OCI-LY7 (cell line): ENCODE measurements at regions not wholly inside any gene's neighbourhood (a gene's known extent, or its start where the extent isn't known, plus 50 kb on each side); places are given as distances from the start of the nearest gene placed in this dataset.

ENCODE experiments used
- BruUV-seq: library from RNA; stranded (reverse); fragments of 400-500 nt; replicated peaks from 2 replicates; lab custom pipeline; 2021; lab: Mats Ljungman, UMichigan
- CTCF ChIA-PET: fragments of 300-600 bp; sonication (Branson Sonifier 250); formaldehyde crosslinking; loops from one replicate; lab custom pipeline; 2022; ENCODE audit warnings: antibody characterized with exemption; ENCODE audit not compliant: unreplicated experiment; lab: Charles Lee
- POLR2A ChIA-PET: fragments of 300-600 bp; sonication (Branson Sonifier 250); formaldehyde crosslinking; loops from one replicate; lab custom pipeline; 2022; ENCODE audit warnings: antibody characterized with exemption; lab: Charles Lee
- DNase-seq: peaks from one replicate; pipeline ENCODE4 v3.0.0-alpha.2; 2015; ENCODE audit warnings: low spot score
- H2AFZ ChIP-seq: fragments of 200-600 bp; sonication (generic), shearing (Covaris generic); 2 replicates; pipeline ENCODE4 v1.6.1; 2014; ENCODE audit warnings: mild to moderate bottlenecking, antibody characterized with exemption, low read length, moderate library complexity
- H3K27ac ChIP-seq: fragments of 200-600 bp; sonication (generic); 2 replicates; pipeline ENCODE4 v1.5.1; 2014; ENCODE audit warnings: mixed run types, low read depth, mild to moderate bottlenecking, moderate library complexity, low read length, inconsistent platforms; ENCODE audit not compliant: poor library complexity, severe bottlenecking
- H3K36me3 ChIP-seq: fragments of 200-600 bp; sonication (generic); 2 replicates; pipeline ENCODE4 v1.6.1; 2014; ENCODE audit warnings: mild to moderate bottlenecking, antibody characterized with exemption, low read length, moderate library complexity, mixed read lengths; ENCODE audit not compliant: insufficient read depth
- H3K4me1 ChIP-seq: fragments of 200-600 bp; sonication (generic); 2 replicates; pipeline ENCODE4 v1.5.1; 2014; ENCODE audit warnings: mild to moderate bottlenecking, low read length; ENCODE audit not compliant: insufficient read depth, poor library complexity, severe bottlenecking
- H3K4me2 ChIP-seq: fragments of 200-600 bp; sonication (generic); 2 replicates; pipeline ENCODE4 v1.6.1; 2014; ENCODE audit warnings: mild to moderate bottlenecking, low read length
- H3K4me3 ChIP-seq: fragments of 200-600 bp; sonication (generic); 2 replicates; pipeline ENCODE4 v1.5.1; 2014; ENCODE audit warnings: mild to moderate bottlenecking, low read depth, low read length; ENCODE audit not compliant: poor library complexity, severe bottlenecking
- H3K79me2 ChIP-seq: fragments of 200-600 bp; sonication (generic); 2 replicates; pipeline ENCODE4 v1.6.1; 2016; ENCODE audit warnings: low read depth, mild to moderate bottlenecking, low read length, moderate library complexity, mixed read lengths; ENCODE audit not compliant: insufficient read depth
- H3K9me2 ChIP-seq: fragments of 200-600 bp; sonication (generic); 2 replicates; pipeline ENCODE4 v1.6.1; 2016; ENCODE audit warnings: mild to moderate bottlenecking, low read length, mixed read lengths; ENCODE audit not compliant: insufficient read depth
- H3K9me3 ChIP-seq: fragments of 200-600 bp; sonication (generic); 2 replicates; pipeline ENCODE4 v1.6.1; 2014; ENCODE audit warnings: mild to moderate bottlenecking, mixed run types, low read length, mixed read lengths
- H4K20me1 ChIP-seq: fragments of 200-600 bp; sonication (generic); 2 replicates; pipeline ENCODE4 v1.6.1; 2014; ENCODE audit warnings: mild to moderate bottlenecking, antibody characterized with exemption, low read length, moderate library complexity, mixed read lengths; ENCODE audit not compliant: insufficient read depth
- CTCF ChIP-seq: fragments of 200-600 bp; sonication (generic); conservative IDR thresholded peaks from 2 replicates; pipeline ENCODE4 v1.5.1; 2014; ENCODE audit warnings: mild to moderate bottlenecking, antibody characterized with exemption, low read length, moderate library complexity, mixed read lengths
- EZH2phosphoT487 ChIP-seq: fragments of 200-600 bp; sonication (generic); IDR thresholded peaks from 2 replicates; pipeline ENCODE4 v1.6.1; 2018; ENCODE audit warnings: low read depth, borderline replicate concordance, mild to moderate bottlenecking, mixed run types, antibody characterized with exemption, low read length, moderate library complexity, mixed read lengths
- intact Hi-C: fragments of 100-400 bp; cut with micrococcal nuclease; formaldehyde crosslinking; loops from one replicate; pipeline ENCODE4 v1.10.0; 2022; ENCODE audit not compliant: unreplicated experiment

GRCh38 chr4:141575884-141576283, 60.5 kb upstream of the IL15 start:
- no TSS peak for BruUV-seq
- ChIA-PET CTCF (no interaction called here), POLR2A (no interaction called here)
- DNase-seq = no peak
- Histone ChIP-seq H3K9me2 (no peaks in the 10 kb centered on the region), H3K9me3 (no peaks in the 10 kb centered on the region), H3K4me1 (no peaks in the 10 kb centered on the region), H3K36me3 (no peaks in the 10 kb centered on the region), H2AFZ (no peak overlapping the region), H3K4me2 (no peak overlapping the region), H4K20me1 (no peaks in the 10 kb centered on the region), H3K27ac (no peak overlapping the region), H3K4me3 (no peak overlapping the region), H3K79me2 (no peaks in the 10 kb centered on the region)
- intact Hi-C loops = no loop called here
- no peak for TF ChIP-seq EZH2phosphoT487
- no peak for TF ChIP-seq CTCF

DNA sequence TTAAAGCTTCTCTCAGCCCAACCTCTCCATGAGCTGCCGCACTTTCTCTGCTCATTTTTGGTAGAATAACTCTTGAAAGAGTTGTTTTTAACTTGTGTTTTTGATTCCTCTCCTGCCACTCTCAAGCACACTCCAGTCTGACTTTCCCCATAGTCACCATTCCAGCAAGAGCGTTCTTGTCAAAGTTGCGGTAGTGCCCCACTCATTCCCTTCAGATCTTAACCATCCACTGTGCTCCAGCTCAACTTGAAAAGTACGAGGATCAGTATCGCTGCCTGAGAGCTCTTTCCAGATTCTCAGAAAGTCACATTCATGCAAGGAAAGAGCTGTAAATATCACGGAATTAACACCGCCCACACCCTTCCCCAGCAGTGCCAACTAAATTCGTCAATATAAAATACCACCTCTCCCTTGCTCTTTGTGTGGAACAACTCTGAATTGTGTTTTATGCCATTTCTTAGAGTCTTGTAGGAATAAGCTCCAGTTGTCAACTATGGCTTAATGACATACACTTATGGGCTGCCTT, 59.7 kb upstream of the IL15 start:
- Histone ChIP-seq H3K4me2 (no peak overlapping the region), H3K79me2 (no peaks in the 10 kb centered on the region), H4K20me1 (no peaks in the 10 kb centered on the region), H3K9me3 (no peaks in the 10 kb centered on the region), H3K9me2 (no peaks in the 10 kb centered on the region), H3K27ac (no peak overlapping the region), H3K36me3 (no peaks in the 10 kb centered on the region), H3K4me3 (no peak overlapping the region), H3K4me1 (no peaks in the 10 kb centered on the region), H2AFZ (no peak overlapping the region)
- TF ChIP-seq EZH2phosphoT487 (no peak), CTCF (no peak)
- intact Hi-C loops = no loop called here
- CTCF ChIA-PET = no interaction called here
- DNase-seq = no peak
- POLR2A ChIA-PET = interaction anchor here (0.6 kb wide), 1 partner anchor 250 kb away, joined by 5 read pairs; no protein-coding TSS in a partner anchor
- BruUV-seq = no TSS peak

DNA sequence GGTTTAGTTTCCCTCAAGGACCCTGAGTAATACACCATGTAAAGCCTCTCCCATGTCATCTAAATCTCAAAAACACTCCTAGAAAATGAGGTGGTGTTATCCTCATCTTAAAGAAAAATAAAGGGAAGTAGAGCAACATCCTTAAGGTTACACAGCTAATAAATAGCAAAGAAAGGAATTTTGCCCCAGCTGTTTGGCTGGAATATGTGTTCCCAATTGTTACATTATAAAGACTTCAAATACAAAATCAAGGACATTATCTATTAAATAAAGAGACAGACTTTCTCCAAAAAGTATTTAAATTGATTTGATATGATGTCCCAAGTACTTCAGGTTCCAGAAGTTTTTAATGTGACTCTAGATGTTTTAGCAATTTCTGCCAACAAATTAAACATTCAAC, 57.9 kb upstream of the IL15 start:
- CTCF ChIA-PET = no interaction called here
- Histone ChIP-seq H2AFZ (no peak overlapping the region), H3K9me3 (no peaks in the 10 kb centered on the region), H3K36me3 (no peaks in the 10 kb centered on the region), H3K9me2 (no peaks in the 10 kb centered on the region), H3K4me1 (no peaks in the 10 kb centered on the region), H3K27ac (no peak overlapping the region), H3K79me2 (no peaks in the 10 kb centered on the region), H3K4me2 (no peak overlapping the region), H3K4me3 (no peak overlapping the region), H4K20me1 (no peaks in the 10 kb centered on the region)
- POLR2A ChIA-PET = no interaction called here
- BruUV-seq = no TSS peak
- no peak for DNase-seq
- TF ChIP-seq CTCF (no peak), EZH2phosphoT487 (no peak)
- intact Hi-C loops = no loop called here
